A549 (cell line): ENCODE measurements at regions not wholly inside any gene's neighbourhood (a gene's known extent, or its start where the extent isn't known, plus 50 kb on each side); places are given as distances from the start of the nearest gene placed in this dataset.
A peak's percentile ranks its signal among the peaks of the same experiment; 100 is the strongest.

Experiments used
- ATAC-seq, 2 experiments: fragments of 200-7000 bp in 1 of 2; fragments of >200 bp in 1 of 2; cut with Nextera tagmentation in 1 of 2; cut with Tn5 transposase in 1 of 2; 3 replicates each; pipeline versions ENCODE4 v1.8.0 to v1.9.1; 2018 to 2020; ENCODE audit warnings: mild to moderate bottlenecking in 1 of 2, moderate library complexity in 1 of 2
- CTCF ChIA-PET: fragments of 300-600 bp; sonication (Branson Sonifier 250); formaldehyde crosslinking; extraction: SDS; loops from one replicate; lab custom pipeline; 2021; ENCODE audit warnings: antibody characterized with exemption, inconsistent platforms; lab: Yijun Ruan, JAX
- POLR2A ChIA-PET: fragments of 350-600 bp; formaldehyde crosslinking; extraction: SDS; loops from one replicate; lab custom pipeline; 2021; ENCODE audit warnings: antibody characterized with exemption, inconsistent platforms; lab: Yijun Ruan, JAX
- DNase-seq, 2 experiments: peaks; one replicate each; pipeline versions ENCODE4 v3.0.0 to v3.0.0-alpha.2; 2011 to 2016; ENCODE audit warnings: low read depth in 1 of 2, low spot score in 1 of 2
- FAIRE-seq: peaks from 2 replicates; lab custom pipeline; 2011; peaks lifted over from hg19 to GRCh38; lab: Jason Lieb, UNC
- H3K27ac ChIP-seq, 2 experiments: fragments of >200 bp; sonication (Bioruptor Twin); formaldehyde crosslinking; 3 replicates each; pipeline ENCODE4 v1.5.1; 2016 to 2017
- H3K4me1 ChIP-seq: fragments of >200 bp; sonication (Bioruptor Twin); formaldehyde crosslinking; 3 replicates; pipeline ENCODE4 v1.6.1; 2016
- H3K4me2 ChIP-seq: fragments of >200 bp; sonication (Bioruptor Twin); formaldehyde crosslinking; 3 replicates; pipeline ENCODE4 v1.6.1; 2016
- H3K4me3 ChIP-seq: fragments of >200 bp; sonication (Bioruptor Twin); formaldehyde crosslinking; 3 replicates; pipeline ENCODE4 v1.5.1; 2016
- H3K9me3 ChIP-seq: fragments of >200 bp; sonication (Bioruptor Twin); formaldehyde crosslinking; 3 replicates; pipeline ENCODE4 v1.6.1; 2016
- BCL3 ChIP-seq: fragments of >200 bp; sonication (Bioruptor Twin); formaldehyde crosslinking; IDR thresholded peaks from 3 replicates; pipeline ENCODE4 v1.6.1; 2016
- BHLHE40 ChIP-seq: IDR thresholded peaks from 2 replicates; pipeline ENCODE4 v1.6.1; 2012; ENCODE audit warnings: low read depth, low read length, inconsistent platforms
- CEBPB ChIP-seq, 2 experiments: fragments of >200 bp in 1 of 2; sonication (Bioruptor Twin) in 1 of 2; formaldehyde crosslinking in 1 of 2; IDR thresholded peaks; 2 replicates each; pipeline ENCODE4 v1.6.1; 2012 to 2016
- CHD2 ChIP-seq: fragments of 150-350 bp; IDR thresholded peaks from 2 replicates; pipeline ENCODE4 v1.6.1; 2014; ENCODE audit warnings: low read length; ENCODE audit not compliant: partially characterized antibody
- E2F6 ChIP-seq: IDR thresholded peaks from 2 replicates; pipeline ENCODE4 v1.6.1; 2012; ENCODE audit warnings: low read depth, borderline replicate concordance
- ELK1 ChIP-seq: fragments of 150-350 bp; IDR thresholded peaks from 2 replicates; pipeline ENCODE4 v1.6.1; 2014; ENCODE audit warnings: low read depth, mild to moderate bottlenecking, low read length
- EP300 ChIP-seq, 2 experiments: fragments of >200 bp; sonication (Bioruptor Twin); formaldehyde crosslinking; IDR thresholded peaks; 2 replicates in 1 of 2; 3 replicates in 1 of 2; pipeline ENCODE4 v1.6.1; 2016 to 2017
- FOSB ChIP-seq: fragments of 250-450 bp; sonication (Bioruptor Pico); IDR thresholded peaks from 2 replicates; pipeline ENCODE4 v1.5.0; 2020; ENCODE audit warnings: mild to moderate bottlenecking, moderate library complexity
- FOSL2 ChIP-seq, 2 experiments: fragments of 450-650 bp in 1 of 2; fragments of >200 bp in 1 of 2; sonication (Bioruptor Twin) in 1 of 2; formaldehyde crosslinking; IDR thresholded peaks; 2 replicates each; pipeline versions ENCODE4 v1.5.0 to v1.6.1; 2016 to 2020; ENCODE audit warnings: mild to moderate bottlenecking in 1 of 2, moderate library complexity in 1 of 2
- GATA3 ChIP-seq: IDR thresholded peaks from 2 replicates; pipeline ENCODE4 v1.6.1; 2012; ENCODE audit warnings: borderline replicate concordance
- JUN ChIP-seq, 2 experiments: fragments of >200 bp; sonication (Bioruptor Twin); formaldehyde crosslinking; IDR thresholded peaks; 2 replicates in 1 of 2; 3 replicates in 1 of 2; pipeline ENCODE4 v1.6.1; 2016 to 2017
- JUNB ChIP-seq: fragments of >200 bp; sonication (Bioruptor Twin); formaldehyde crosslinking; IDR thresholded peaks from 2 replicates; pipeline ENCODE4 v1.6.1; 2016
- KDM5A ChIP-seq: fragments of 200-600 bp; sonication (generic); IDR thresholded peaks from 2 replicates; pipeline ENCODE4 v1.6.1; 2016; ENCODE audit warnings: antibody characterized with exemption, mild to moderate bottlenecking
- MAX ChIP-seq: IDR thresholded peaks from 2 replicates; pipeline ENCODE4 v1.6.1; 2012
- PBX3 ChIP-seq: IDR thresholded peaks from 2 replicates; pipeline ENCODE4 v1.6.1; 2012
- POLR2AphosphoS2 ChIP-seq: conservative IDR thresholded peaks from 2 replicates; pipeline ENCODE4 v1.6.1; 2012; ENCODE audit warnings: low read length, improper control_type of control experiment, inconsistent platforms
- RAD21 ChIP-seq, 2 experiments: fragments of >200 bp in 1 of 2; sonication (Bioruptor Twin) in 1 of 2; formaldehyde crosslinking in 1 of 2; IDR thresholded peaks in 1 of 2; conservative IDR thresholded peaks in 1 of 2; 2 replicates in 1 of 2; 3 replicates in 1 of 2; pipeline ENCODE4 v1.6.1; 2012 to 2018; ENCODE audit warnings: inconsistent platforms in 1 of 2
- REST ChIP-seq: fragments of 200-600 bp; sonication (generic); IDR thresholded peaks from 2 replicates; pipeline ENCODE4 v1.6.1; 2016; ENCODE audit warnings: antibody characterized with exemption, mild to moderate bottlenecking, moderate library complexity
- RFX5 ChIP-seq: fragments of 450-650 bp; IDR thresholded peaks from 2 replicates; pipeline ENCODE4 v1.7.1; 2014; ENCODE audit warnings: antibody characterized with exemption, mild to moderate bottlenecking, moderate library complexity
- SMC3 ChIP-seq: fragments of >200 bp; sonication (Bioruptor Twin); formaldehyde crosslinking; IDR thresholded peaks from 3 replicates; pipeline ENCODE4 v1.6.1; 2018; ENCODE audit warnings: inconsistent platforms
- TFCP2L1 ChIP-seq: fragments of 250-450 bp; sonication (Bioruptor Pico); IDR thresholded peaks from 2 replicates; pipeline ENCODE4 v1.5.0; 2021; ENCODE audit warnings: mild to moderate bottlenecking
- ZC3H11A ChIP-seq: fragments of 450-650 bp; IDR thresholded peaks from 2 replicates; pipeline ENCODE4 v1.6.1; 2014; ENCODE audit warnings: antibody characterized with exemption, mild to moderate bottlenecking
- ZNF302 ChIP-seq: fragments of 250-450 bp; sonication (Bioruptor Pico); IDR thresholded peaks from 2 replicates; pipeline ENCODE4 v1.9.0; 2021; ENCODE audit warnings: inconsistent platforms, mild to moderate bottlenecking, moderate library complexity
- WGBS: methylation state at CpG from one replicate; pipeline ENCODE4 v1.1.6; 2017; ENCODE audit errors: missing lambda C conversion rate; 5-methylcytosine and 5-hydroxymethylcytosine counted together

GRCh38 chr7:130901209-130901783 is 167.3 kb upstream of the KLF14 start:
- H3K27ac ChIP-seq = peak overlapping the region; percentile 92 to 93
- POLR2A ChIA-PET = interaction anchor here (2.4 kb wide), 1 partner anchor 12 kb away, joined by 7 read pairs; no protein-coding TSS in a partner anchor
- H3K9me3 ChIP-seq = no peaks in the 10 kb centered on the region
- TF ChIP-seq JUNB (peak; percentile 60; the same call in 1 of the 2 replicates), KDM5A (no peak), ELK1 (no peak), FOSB (CRISPR knock-in tag) (no peak), EP300 (IDR thresholded peaks at IDR 0.05) (peak; percentile 56 to 85; a peak in 3 of 5 replicates), MAX (peak; percentile 65), JUN (IDR thresholded peaks at IDR 0.05) (peak; percentile 74 to 77), SMC3 (0 out of 3 replicates have a peak, but pooled peaks have one; percentile 7), RAD21 (conservative IDR thresholded peaks at IDR 0.05 in 1 of 2, IDR thresholded peaks at IDR 0.05 in 1 of 2) (peak; percentile 12 to 26; a peak in 3 of 5 replicates), ZC3H11A (no peak), GATA3 (peak; percentile 83), PBX3 (peak; percentile 42; the same call in 1 of the 2 replicates), FOSL2 (IDR thresholded peaks at IDR 0.05) (no peak), FOSL2 (CRISPR knock-in tag; IDR thresholded peaks at IDR 0.05) (peak; percentile 62), CHD2 (no peak), RFX5 (no peak), BCL3 (0 out of 3 replicates have a peak, but pooled peaks have one; percentile 44), BHLHE40 (no peak), E2F6 (peak; percentile 44; the same call in 1 of the 2 replicates), CEBPB (IDR thresholded peaks at IDR 0.05) (0 out of 4 replicates have a peak, but pooled peaks of 1 of the 2 experiments have one; percentile 29), REST (no peak), TFCP2L1 (CRISPR knock-in tag) (peak; percentile 51; the same call in 1 of the 2 replicates), ZNF302 (CRISPR knock-in tag) (no peak), POLR2AphosphoS2 (0 out of 2 replicates have a peak, but pooled peaks have one; percentile 84)
- CTCF ChIA-PET = interaction anchor here (8.5 kb wide), 1 partner anchor 16 kb away, joined by 185 read pairs; no protein-coding TSS in a partner anchor
- peak; percentile 9 to 33; a peak in 5 of 6 replicates for ATAC-seq
- 2% methylated on average over 17 of the region's 17 CpGs for WGBS
- peak; percentile 74 to 96 for DNase-seq
- H3K4me2 ChIP-seq = peak overlapping the region; percentile 96
- FAIRE-seq = no peak
- H3K4me3 ChIP-seq = peak overlapping the region; percentile 8; the same call in 2 of the 3 replicates
- peaks cover 96% of the 10 kb centered on the region for H3K4me1 ChIP-seq
